Activated CD8-positive, alpha-beta T cell treated with anti-CD3 and anti-CD28 coated beads, Interleukin-2, amount 10 ng/mL, durations not matched to agents 7 days and 5 days (primary cell): ENCODE measurements at regions not wholly inside any gene's neighbourhood (a gene's known extent, or its start where the extent isn't known, plus 50 kb on each side); places are given as distances from the start of the nearest gene placed in this dataset.
"Not testable (repeated sequence)": the region's sequence is repeated elsewhere in the genome, so short reads cannot be mapped to it uniquely, and the experiment has no call there.

Experiments used
- ATAC-seq: fragments of 150-1000 bp; cut with Tn5 transposase; one replicate; pipeline ENCODE4 v1.10.0; 2021; ENCODE audit warnings: moderate library complexity
- CTCF ChIA-PET: fragments of 350-600 bp; sonication (Branson Sonifier 250); formaldehyde crosslinking; loops from one replicate; lab custom pipeline; 2021; ENCODE audit warnings: antibody characterized with exemption; lab: Charles Lee
- POLR2A ChIA-PET: fragments of 350-600 bp; sonication (Branson Sonifier 250); formaldehyde crosslinking; loops from one replicate; lab custom pipeline; 2021; ENCODE audit warnings: antibody characterized with exemption; lab: Charles Lee
- DNase-seq: peaks from one replicate; pipeline ENCODE4 v3.0.0-alpha.2; 2020
- H3K27ac Mint-ChIP-seq: one replicate; pipeline ENCODE4 v1.8.0; 2021; ENCODE audit warnings: mild to moderate bottlenecking, mixed read lengths
- H3K27me3 Mint-ChIP-seq: one replicate; pipeline ENCODE4 v1.8.0; 2021; ENCODE audit warnings: low read depth, mixed read lengths
- H3K36me3 Mint-ChIP-seq: one replicate; pipeline ENCODE4 v1.8.0; 2021; ENCODE audit warnings: low read depth, mixed read lengths
- H3K4me1 Mint-ChIP-seq: one replicate; pipeline ENCODE4 v1.8.0; 2021; ENCODE audit warnings: low read depth, mixed read lengths
- H3K4me3 Mint-ChIP-seq: one replicate; pipeline ENCODE4 v1.8.0; 2021; ENCODE audit warnings: mild to moderate bottlenecking, mixed read lengths
- H3K9me3 Mint-ChIP-seq: one replicate; pipeline ENCODE4 v1.8.0; 2022; ENCODE audit warnings: mixed read lengths; ENCODE audit not compliant: insufficient read depth

DNA sequence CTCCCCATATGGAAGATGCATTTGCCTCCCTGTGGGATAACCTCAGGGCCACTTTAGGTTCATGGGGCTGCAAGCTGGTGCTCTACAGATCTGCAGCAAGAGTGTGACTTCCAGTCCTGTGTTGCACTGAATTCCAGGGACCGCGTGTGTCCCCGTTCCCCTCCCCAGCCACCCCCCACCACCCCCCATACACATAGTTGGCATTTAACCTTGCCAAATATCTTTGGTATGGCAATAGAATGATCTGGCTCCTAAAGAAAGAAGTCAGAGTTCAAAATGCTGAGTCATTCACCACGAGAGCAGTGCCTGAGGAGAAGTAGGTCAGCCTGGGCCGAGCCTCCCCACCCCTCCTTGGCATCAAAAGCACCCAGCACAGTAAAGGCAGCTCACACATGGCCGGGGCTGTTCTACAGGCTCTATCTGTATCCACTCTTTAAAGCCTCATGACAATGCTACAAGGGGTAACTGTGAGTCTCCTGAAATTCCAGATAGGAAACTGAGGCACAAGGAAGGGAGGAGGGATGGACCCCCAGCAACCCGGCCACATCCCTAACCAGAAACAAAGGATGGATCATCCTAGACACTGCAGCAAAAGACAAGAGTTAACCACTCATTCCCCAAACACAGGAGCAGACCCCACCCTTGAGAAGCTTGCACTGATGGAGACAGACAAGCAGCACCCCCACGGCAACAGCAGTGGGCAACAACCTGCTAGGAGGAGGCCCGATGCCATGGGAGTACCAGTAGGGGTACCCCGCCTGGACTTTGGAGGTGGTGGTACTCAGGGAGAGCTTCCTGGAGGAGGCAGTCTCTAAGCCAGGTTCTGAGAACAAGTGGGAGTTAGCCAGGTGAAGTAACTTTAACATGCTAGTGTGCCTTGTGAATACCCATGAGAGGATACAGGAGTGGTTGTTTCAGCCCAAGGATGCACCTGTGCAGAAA is 70.3 kb upstream of the NANOS1 start:
- no peak overlapping the region for H3K4me3 Mint-ChIP-seq
- ATAC-seq (no peak), DNase-seq (no peak)
- ChIA-PET POLR2A (no interaction called here), CTCF (no interaction called here)
- no peak overlapping the region for H3K27ac Mint-ChIP-seq
- H3K27me3 Mint-ChIP-seq, result peaks cover 9% of the 10 kb centered on the region
- no peaks in the 10 kb centered on the region for H3K36me3 Mint-ChIP-seq
- peaks cover 2% of the 10 kb centered on the region for H3K4me1 Mint-ChIP-seq
- H3K9me3 Mint-ChIP-seq, result no peaks in the 10 kb centered on the region

GRCh38 chr10:118960157-118961090 is 69.1 kb upstream of the NANOS1 start:
- DNase-seq, result no peak
- peaks cover 2% of the 10 kb centered on the region for H3K4me1 Mint-ChIP-seq
- no peak overlapping the region for H3K4me3 Mint-ChIP-seq
- ChIA-PET CTCF (no interaction called here), POLR2A (no interaction called here)
- ATAC-seq, result no peak
- H3K36me3 Mint-ChIP-seq, result no peaks in the 10 kb centered on the region
- H3K27ac Mint-ChIP-seq, result no peak overlapping the region
- H3K9me3 Mint-ChIP-seq, result no peaks in the 10 kb centered on the region
- H3K27me3 Mint-ChIP-seq, result peaks cover 6% of the 10 kb centered on the region

DNA sequence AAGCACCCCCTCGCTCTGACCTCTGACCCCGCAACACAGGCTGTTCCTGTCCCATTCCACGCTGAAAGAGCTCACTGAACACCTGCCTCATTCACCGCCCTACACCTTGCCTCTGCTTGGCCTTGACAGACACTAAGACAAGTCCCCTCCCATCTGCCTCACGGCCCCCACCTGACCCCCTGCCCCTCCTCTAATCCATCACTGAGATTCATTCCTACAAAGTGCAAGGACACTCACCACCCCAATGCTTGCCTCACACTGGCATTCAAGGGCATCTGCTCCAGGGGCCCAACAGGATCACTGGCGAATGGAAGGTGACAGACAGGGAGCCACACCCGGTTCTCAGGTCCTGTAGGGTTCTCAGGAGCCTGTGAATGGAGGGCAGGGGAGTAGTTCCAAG is 68.1 kb upstream of the NANOS1 start:
- DNase-seq, result no peak

DNA sequence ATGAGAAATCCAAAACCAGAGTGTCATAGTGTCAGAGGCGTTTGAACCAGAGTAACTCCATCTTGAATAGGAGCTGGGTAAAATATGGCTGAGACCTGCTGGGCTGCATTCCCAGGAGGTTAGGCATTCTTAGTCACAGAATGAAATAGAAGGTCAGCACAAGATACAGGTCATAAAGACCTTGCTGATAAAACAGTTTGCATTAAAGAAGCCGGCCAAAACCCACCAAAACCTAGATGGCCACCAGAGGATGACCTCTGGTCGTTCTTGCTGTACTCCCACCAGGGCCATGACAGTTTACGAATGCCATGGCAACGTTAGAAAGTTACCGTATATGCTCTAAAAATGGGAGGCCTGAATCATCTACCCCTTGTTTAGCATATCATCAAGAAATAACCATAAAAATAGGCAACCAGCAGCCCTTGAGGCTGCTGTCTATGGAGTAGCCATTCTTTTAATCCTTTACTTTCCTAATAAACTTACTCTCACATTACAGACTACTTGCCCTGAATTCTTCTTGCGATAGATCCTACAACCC is 67.1 kb upstream of the NANOS1 start:
- CTCF ChIA-PET, H3K9me3 Mint-ChIP-seq, H3K4me1 Mint-ChIP-seq, H3K4me3 Mint-ChIP-seq, H3K36me3 Mint-ChIP-seq, DNase-seq, H3K27me3 Mint-ChIP-seq, H3K27ac Mint-ChIP-seq, ATAC-seq, POLR2A ChIA-PET: not testable (repeated sequence)

More for the DNA sequence above, 68.1 kb upstream of the NANOS1 start:
- CTCF ChIA-PET, result no interaction called here
- H3K4me3 Mint-ChIP-seq, result no peak overlapping the region
- peaks cover 2% of the 10 kb centered on the region for H3K4me1 Mint-ChIP-seq
- H3K9me3 Mint-ChIP-seq, result no peaks in the 10 kb centered on the region
- ATAC-seq, result no peak
- H3K27ac Mint-ChIP-seq, result no peak overlapping the region
- POLR2A ChIA-PET, result no interaction called here
- H3K36me3 Mint-ChIP-seq, result no peaks in the 10 kb centered on the region
- peaks cover 4% of the 10 kb centered on the region for H3K27me3 Mint-ChIP-seq

DNA sequence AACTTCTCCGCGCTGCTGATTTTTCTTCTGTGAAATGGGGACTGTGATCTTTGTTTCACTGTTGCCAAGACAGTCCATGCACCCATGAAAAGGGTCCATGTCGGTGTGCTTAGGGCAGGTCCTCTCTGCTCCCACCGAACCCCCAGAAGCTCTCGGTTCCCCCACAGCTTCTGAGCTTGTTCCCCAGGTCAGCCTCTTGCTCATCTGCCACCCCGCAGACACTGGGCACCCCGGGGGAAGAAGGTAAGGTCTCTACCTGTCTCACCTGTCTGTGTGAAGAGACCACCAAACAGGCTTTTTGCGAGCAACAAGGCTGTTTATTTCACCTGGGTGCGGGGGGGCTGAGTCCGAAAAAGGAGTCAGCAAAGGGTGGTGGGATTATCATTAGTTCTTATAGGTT is 66.2 kb upstream of the NANOS1 start:
- no peak overlapping the region for H3K27ac Mint-ChIP-seq
- H3K36me3 Mint-ChIP-seq, result no peaks in the 10 kb centered on the region
- H3K27me3 Mint-ChIP-seq, result peaks cover 4% of the 10 kb centered on the region
- ChIA-PET CTCF (no interaction called here), POLR2A (no interaction called here)
- DNase-seq (no peak), ATAC-seq (no peak)
- H3K9me3 Mint-ChIP-seq, result no peaks in the 10 kb centered on the region
- no peak overlapping the region for H3K4me3 Mint-ChIP-seq
- peaks cover 2% of the 10 kb centered on the region for H3K4me1 Mint-ChIP-seq

DNA sequence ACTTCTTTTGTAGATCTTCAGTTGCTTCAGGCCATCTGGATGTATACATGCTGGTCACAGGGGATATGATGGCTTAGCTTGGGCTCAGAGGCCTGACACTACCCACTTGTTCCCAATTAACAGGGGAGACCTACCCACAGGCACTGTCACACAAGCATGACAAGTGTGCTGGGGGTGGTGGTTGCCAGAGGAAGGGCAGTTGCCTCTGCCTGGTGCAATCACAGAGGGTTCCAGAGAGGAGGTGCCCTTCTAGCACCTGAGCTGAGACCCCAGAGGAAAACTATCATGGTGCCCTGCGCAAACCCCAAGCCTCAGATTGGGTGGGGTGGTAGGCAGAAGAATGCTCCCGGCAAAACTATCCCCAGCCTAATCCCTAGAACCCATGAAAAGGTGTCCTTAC is 65.6 kb upstream of the NANOS1 start:
- ATAC-seq, result no peak
- Mint-ChIP-seq H3K36me3 (no peaks in the 10 kb centered on the region), H3K9me3 (no peaks in the 10 kb centered on the region), H3K4me3 (no peak overlapping the region), H3K4me1 (peaks cover 2% of the 10 kb centered on the region), H3K27ac (no peak overlapping the region), H3K27me3 (peaks cover 4% of the 10 kb centered on the region)
- no peak for DNase-seq
- ChIA-PET POLR2A (no interaction called here), CTCF (no interaction called here)

DNA sequence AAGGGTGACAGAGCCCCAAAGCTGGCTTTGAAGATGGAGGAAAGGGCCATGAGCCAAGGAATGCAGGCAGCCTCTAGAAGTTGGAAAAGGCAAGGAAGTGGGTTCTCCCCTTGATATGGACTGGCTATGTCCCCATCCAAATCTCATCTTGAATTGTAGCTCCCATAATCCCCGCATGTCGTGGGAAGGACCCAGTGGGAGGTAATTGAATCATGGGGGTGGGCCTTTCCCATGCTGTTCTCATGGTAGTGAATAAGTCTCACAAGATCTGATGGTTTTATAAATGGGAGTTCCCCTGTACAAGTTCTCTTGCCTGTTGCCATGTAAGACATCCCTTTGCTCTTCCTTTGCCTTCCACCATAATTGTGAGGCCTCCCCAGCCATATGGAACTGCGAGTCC is 65.0 kb upstream of the NANOS1 start:
- CTCF ChIA-PET, POLR2A ChIA-PET, H3K27ac Mint-ChIP-seq, H3K27me3 Mint-ChIP-seq, H3K4me1 Mint-ChIP-seq, DNase-seq, H3K4me3 Mint-ChIP-seq, ATAC-seq, H3K36me3 Mint-ChIP-seq, H3K9me3 Mint-ChIP-seq: not testable (repeated sequence)

GRCh38 chr10:118965096-118965495 is 64.4 kb upstream of the NANOS1 start:
- DNase-seq, result no peak

DNA sequence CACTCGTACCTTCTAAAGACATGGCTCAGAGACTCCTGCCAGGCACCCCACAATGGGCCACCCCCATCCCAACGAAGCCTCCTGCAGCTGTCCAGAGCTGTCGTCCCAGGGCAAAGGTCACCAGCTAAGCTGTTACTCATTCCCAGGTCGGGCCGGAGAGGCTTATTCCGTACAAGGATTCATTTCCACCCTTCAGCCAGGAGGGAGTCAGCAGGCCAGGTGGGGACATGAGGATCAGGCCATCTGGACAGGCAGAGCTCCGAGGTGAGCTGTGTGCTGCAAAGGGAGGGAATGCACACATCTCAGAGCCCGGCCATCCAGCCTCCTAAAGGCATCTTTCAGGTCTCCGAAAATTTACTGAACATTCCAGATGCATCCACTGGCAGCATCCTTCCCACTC is 63.9 kb upstream of the NANOS1 start:
- Mint-ChIP-seq H3K9me3 (no peaks in the 10 kb centered on the region), H3K27me3 (peaks cover 4% of the 10 kb centered on the region), H3K4me3 (no peak overlapping the region), H3K27ac (no peak overlapping the region), H3K4me1 (no peaks in the 10 kb centered on the region), H3K36me3 (no peaks in the 10 kb centered on the region)
- ChIA-PET CTCF (no interaction called here), POLR2A (no interaction called here)
- no peak for ATAC-seq
- no peak for DNase-seq

More at GRCh38 chr10:118965096-118965495, 64.4 kb upstream of the NANOS1 start:
- ChIA-PET CTCF (no interaction called here), POLR2A (no interaction called here)
- no peak overlapping the region for H3K27ac Mint-ChIP-seq
- no peak overlapping the region for H3K4me3 Mint-ChIP-seq
- H3K27me3 Mint-ChIP-seq, result peaks cover 4% of the 10 kb centered on the region
- no peaks in the 10 kb centered on the region for H3K36me3 Mint-ChIP-seq
- no peaks in the 10 kb centered on the region for H3K9me3 Mint-ChIP-seq
- H3K4me1 Mint-ChIP-seq, result no peaks in the 10 kb centered on the region
- ATAC-seq, result no peak

DNA sequence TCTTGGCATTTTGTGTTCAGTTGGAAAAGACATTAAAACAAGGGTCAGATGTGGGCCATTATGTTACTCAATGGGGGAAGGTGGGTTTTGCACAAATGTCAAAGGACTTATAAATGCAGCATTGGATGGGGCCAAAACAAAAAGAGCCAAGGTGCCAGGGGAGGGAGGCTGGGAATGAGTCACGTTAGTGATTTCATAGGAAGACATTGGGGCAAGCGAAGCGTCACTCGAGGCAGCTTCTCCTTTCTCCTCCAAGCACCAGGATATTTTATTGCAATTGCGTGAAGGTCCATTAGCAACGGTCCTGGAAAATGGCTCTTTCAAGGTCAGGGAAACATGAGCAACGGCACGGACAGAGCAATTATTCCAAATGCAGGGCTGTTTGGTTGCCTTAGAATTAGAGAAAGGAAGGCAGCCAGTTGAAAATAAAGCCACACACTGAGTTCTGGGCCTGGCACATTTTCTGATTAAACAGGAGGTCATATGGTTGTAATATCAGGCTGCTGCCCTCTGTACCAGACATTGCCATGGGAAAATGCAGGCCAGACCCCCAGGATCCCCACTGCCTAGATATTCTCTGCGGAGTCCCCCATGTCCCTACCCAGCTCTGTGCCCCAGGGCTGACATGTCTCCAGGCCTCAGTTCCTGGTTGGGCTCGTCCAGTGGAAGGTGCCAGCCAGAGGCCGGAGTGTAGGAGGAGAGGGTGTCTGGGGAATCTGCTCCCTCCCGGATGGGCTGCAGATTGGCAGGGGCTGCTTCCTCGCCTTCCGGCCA is 63.3 kb upstream of the NANOS1 start:
- H3K4me1 Mint-ChIP-seq, result no peaks in the 10 kb centered on the region
- H3K27ac Mint-ChIP-seq, result no peak overlapping the region
- ATAC-seq (no peak), DNase-seq (no peak)
- H3K36me3 Mint-ChIP-seq, result no peaks in the 10 kb centered on the region
- H3K27me3 Mint-ChIP-seq, result peaks cover 4% of the 10 kb centered on the region
- ChIA-PET CTCF (no interaction called here), POLR2A (no interaction called here)
- no peaks in the 10 kb centered on the region for H3K9me3 Mint-ChIP-seq
- no peak overlapping the region for H3K4me3 Mint-ChIP-seq

DNA sequence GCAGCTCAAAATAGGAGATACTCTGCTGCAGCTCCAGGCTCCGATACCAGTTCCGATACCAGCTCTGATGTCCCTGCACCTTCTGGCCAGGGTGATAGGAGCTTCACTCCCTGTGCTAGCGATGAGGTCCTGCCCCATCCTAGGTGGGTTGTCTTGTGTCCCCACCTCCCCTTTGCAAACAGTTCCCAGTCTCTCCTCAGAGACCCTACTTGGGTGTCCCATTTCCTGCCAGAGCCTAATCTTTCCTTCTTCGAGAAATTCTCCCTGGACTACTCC is 62.7 kb upstream of the NANOS1 start:
- H3K27ac Mint-ChIP-seq, result no peak overlapping the region
- no peak overlapping the region for H3K4me3 Mint-ChIP-seq
- H3K9me3 Mint-ChIP-seq, result no peaks in the 10 kb centered on the region
- H3K4me1 Mint-ChIP-seq, result no peaks in the 10 kb centered on the region
- CTCF ChIA-PET, result no interaction called here
- no peak for ATAC-seq
- POLR2A ChIA-PET, result no interaction called here
- H3K27me3 Mint-ChIP-seq, result peaks cover 5% of the 10 kb centered on the region
- DNase-seq, result no peak
- H3K36me3 Mint-ChIP-seq, result no peaks in the 10 kb centered on the region
